HUDEP-2 (cell line): ENCODE measurements at regions not wholly inside any gene's neighbourhood (a gene's known extent, or its start where the extent isn't known, plus 50 kb on each side); places are given as distances from the start of the nearest gene placed in this dataset.
"Not testable (repeated sequence)": the region's sequence is repeated elsewhere in the genome, so short reads cannot be mapped to it uniquely, and the experiment has no call there.

Source experiments
- DNase-seq, 76 experiments: peaks; one replicate each; lab custom pipeline; 2025; ENCODE audit not compliant: unreplicated experiment in 76 of 76; lab: John Stamatoyannopoulos, UW

GRCh38 chr1:223018534-223018933, 124.5 kb downstream of the TLR5 start:
- no peak for DNase-seq

GRCh38 chr1:223019256-223019655, 123.8 kb downstream of the TLR5 start:
- DNase-seq, result no peak

- no peak for DNase-seq
These were observed 122.3 kb downstream of the TLR5 start for GRCh38 chr1:223020770-223021169.

GRCh38 chr1:223022641-223023473, 120.2 kb downstream of the TLR5 start:
- DNase-seq, result no peak

- no peak for DNase-seq
These were observed 119.2 kb downstream of the TLR5 start for GRCh38 chr1:223023863-223024262.

GRCh38 chr1:223024486-223024885, 118.6 kb downstream of the TLR5 start:
- DNase-seq, result not testable (repeated sequence)

GRCh38 chr1:223025190-223025734, 117.8 kb downstream of the TLR5 start:
- not testable (repeated sequence) for DNase-seq

GRCh38 chr1:223026639-223027038, 116.4 kb downstream of the TLR5 start:
- DNase-seq, result not testable (repeated sequence)

GRCh38 chr1:223029985-223030769, 112.9 kb downstream of the TLR5 start:
- DNase-seq, result no peak

GRCh38 chr1:223030871-223031400, 112.1 kb downstream of the TLR5 start:
- no peak for DNase-seq

- no peak for DNase-seq
These were observed 111.1 kb downstream of the TLR5 start for GRCh38 chr1:223031733-223032601.

GRCh38 chr1:223033658-223034057, 109.4 kb downstream of the TLR5 start:
- DNase-seq, result no peak

GRCh38 chr1:223034270-223034798, 108.7 kb downstream of the TLR5 start:
- no peak for DNase-seq

- DNase-seq, result no peak
These were observed 107.1 kb downstream of the TLR5 start for GRCh38 chr1:223035724-223036478.

- no peak for DNase-seq
These were observed 106.6 kb downstream of the TLR5 start for GRCh38 chr1:223036479-223036845.

GRCh38 chr1:223037845-223038244, 105.2 kb downstream of the TLR5 start:
- no peak for DNase-seq

GRCh38 chr1:223038288-223039006, 104.6 kb downstream of the TLR5 start:
- no peak for DNase-seq

- DNase-seq, result no peak
These were observed 103.1 kb downstream of the TLR5 start for GRCh38 chr1:223039990-223040389.

GRCh38 chr1:223041481-223041880, 101.6 kb downstream of the TLR5 start:
- DNase-seq, result no peak
